Thoracic aorta (tissue), 2 donors: ENCODE measurements at regions not wholly inside any gene's neighbourhood (a gene's known extent, or its start where the extent isn't known, plus 50 kb on each side); places are given as distances from the start of the nearest gene placed in this dataset.

Experiments used
- ATAC-seq: fragments of 150-250 bp; one replicate; pipeline ENCODE4 v1.8.0; 2017; ENCODE audit warnings: low read depth; ENCODE audit not compliant: insufficient number of reproducible peaks, low FRiP score
- DNase-seq: peaks from one replicate; pipeline ENCODE4 v3.0.0-alpha.2; 2020; ENCODE audit warnings: low spot score
- H3K27ac ChIP-seq, 2 donors: fragments of 200-600 bp; sonication (generic); 1 replicate in 1 of 2; 2 replicates in 1 of 2; pipeline ENCODE4 v1.5.1; 2016; ENCODE audit warnings: mild to moderate bottlenecking in 2 of 2, moderate library complexity in 2 of 2
- H3K27me3 ChIP-seq: fragments of 200-600 bp; sonication (generic); replicated peaks from 2 replicates; pipeline ENCODE4 v1.6.0; 2016; ENCODE audit warnings: mild to moderate bottlenecking; ENCODE audit not compliant: insufficient read depth
- H3K36me3 ChIP-seq: fragments of 200-600 bp; sonication (generic); one replicate; pipeline ENCODE4 v1.5.1; 2016
- H3K4me1 ChIP-seq, 2 donors: fragments of 200-600 bp; sonication (generic); 1 replicate in 1 of 2; 2 replicates in 1 of 2; pipeline versions ENCODE4 v1.5.1 to v1.6.0; 2016; ENCODE audit warnings: low read depth in 2 of 2, mild to moderate bottlenecking in 1 of 2; ENCODE audit not compliant: control insufficient read depth in 1 of 2
- H3K4me3 ChIP-seq: fragments of 200-600 bp; sonication (generic); 2 replicates; pipeline ENCODE4 v1.5.1; 2016; ENCODE audit warnings: mild to moderate bottlenecking
- H3K9me3 ChIP-seq: fragments of 200-600 bp; sonication (generic); 2 replicates; pipeline ENCODE4 v1.5.1; 2016
- CTCF ChIP-seq: fragments of 200-600 bp; sonication (generic); IDR thresholded peaks from one replicate; pipeline ENCODE4 v1.5.1; 2019; ENCODE audit warnings: antibody characterized with exemption

DNA sequence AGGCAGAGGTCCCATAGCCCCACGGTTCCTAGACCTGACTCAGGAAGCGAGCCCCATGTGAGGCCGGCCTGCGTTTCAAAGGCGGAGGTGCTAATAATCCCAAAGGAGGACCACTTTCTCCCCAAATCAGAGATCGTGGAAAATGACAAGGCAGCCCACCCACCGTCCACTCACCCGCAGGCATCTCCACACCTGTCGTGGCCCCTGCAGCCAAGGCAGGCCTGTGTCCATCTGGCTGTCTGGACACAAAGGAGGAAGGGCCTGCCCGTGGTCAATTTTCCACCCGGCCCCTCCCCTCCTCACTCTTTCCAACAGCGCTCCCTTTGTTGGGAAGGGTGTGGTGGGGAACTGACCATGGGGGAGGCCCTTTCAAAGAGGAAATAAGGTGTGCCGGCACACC lies 125.3 kb upstream of the TMEM132D start:
- ATAC-seq (no peak), DNase-seq (no peak)
- Histone ChIP-seq H3K27me3 (no peaks in the 10 kb centered on the region), H3K9me3 (no peaks in the 10 kb centered on the region), H3K4me3 (no peak overlapping the region), H3K27ac (no peak overlapping the region), H3K4me1 (no peaks in the 10 kb centered on the region), H3K36me3 (no peaks in the 10 kb centered on the region)
- no peak for TF ChIP-seq CTCF

GRCh38 chr12:130031041-130031440 lies 127.2 kb upstream of the TMEM132D start:
- H3K4me3 ChIP-seq = no peak overlapping the region
- no peak for ATAC-seq
- H3K36me3 ChIP-seq = no peaks in the 10 kb centered on the region
- no peak for TF ChIP-seq CTCF
- H3K9me3 ChIP-seq = no peaks in the 10 kb centered on the region
- H3K4me1 ChIP-seq = no peaks in the 10 kb centered on the region
- H3K27me3 ChIP-seq = no peaks in the 10 kb centered on the region
- DNase-seq = no peak
- no peak overlapping the region for H3K27ac ChIP-seq

DNA sequence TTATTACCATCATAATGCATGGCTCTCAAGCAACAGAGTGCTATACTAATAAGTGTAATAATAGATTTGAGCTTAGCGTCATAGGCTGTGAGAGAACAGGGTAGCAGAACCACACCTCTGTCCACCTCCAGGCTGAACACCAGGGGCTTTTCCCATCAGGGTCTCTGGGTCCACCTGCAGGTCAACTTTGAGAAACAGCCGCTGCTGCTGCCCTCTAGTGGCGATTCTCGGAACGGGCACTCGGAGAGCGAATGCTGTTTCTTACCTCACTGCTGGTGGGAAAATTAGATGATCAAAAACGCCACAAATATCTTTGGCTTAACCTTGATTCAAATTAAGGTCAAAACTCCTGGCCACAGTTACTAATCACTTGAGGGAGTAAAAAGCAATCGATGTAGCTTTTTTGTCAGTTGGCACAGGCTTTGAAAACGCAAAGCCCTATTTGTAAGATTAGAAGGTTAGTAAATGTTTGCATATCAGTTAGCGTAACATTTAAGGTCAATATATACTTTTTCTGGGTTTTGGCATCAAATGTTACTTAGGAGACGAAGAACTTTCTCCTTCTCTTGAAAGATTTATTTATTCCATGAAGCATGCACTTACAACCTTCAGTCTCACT lies 127.9 kb upstream of the TMEM132D start:
- H3K27me3 ChIP-seq = no peaks in the 10 kb centered on the region
- H3K4me3 ChIP-seq = no peak overlapping the region
- no peak for DNase-seq
- TF ChIP-seq CTCF = peak; percentile 52
- H3K27ac ChIP-seq = no peak overlapping the region
- no peaks in the 10 kb centered on the region for H3K4me1 ChIP-seq
- no peak for ATAC-seq
- H3K9me3 ChIP-seq = no peaks in the 10 kb centered on the region
- H3K36me3 ChIP-seq = no peaks in the 10 kb centered on the region

DNA sequence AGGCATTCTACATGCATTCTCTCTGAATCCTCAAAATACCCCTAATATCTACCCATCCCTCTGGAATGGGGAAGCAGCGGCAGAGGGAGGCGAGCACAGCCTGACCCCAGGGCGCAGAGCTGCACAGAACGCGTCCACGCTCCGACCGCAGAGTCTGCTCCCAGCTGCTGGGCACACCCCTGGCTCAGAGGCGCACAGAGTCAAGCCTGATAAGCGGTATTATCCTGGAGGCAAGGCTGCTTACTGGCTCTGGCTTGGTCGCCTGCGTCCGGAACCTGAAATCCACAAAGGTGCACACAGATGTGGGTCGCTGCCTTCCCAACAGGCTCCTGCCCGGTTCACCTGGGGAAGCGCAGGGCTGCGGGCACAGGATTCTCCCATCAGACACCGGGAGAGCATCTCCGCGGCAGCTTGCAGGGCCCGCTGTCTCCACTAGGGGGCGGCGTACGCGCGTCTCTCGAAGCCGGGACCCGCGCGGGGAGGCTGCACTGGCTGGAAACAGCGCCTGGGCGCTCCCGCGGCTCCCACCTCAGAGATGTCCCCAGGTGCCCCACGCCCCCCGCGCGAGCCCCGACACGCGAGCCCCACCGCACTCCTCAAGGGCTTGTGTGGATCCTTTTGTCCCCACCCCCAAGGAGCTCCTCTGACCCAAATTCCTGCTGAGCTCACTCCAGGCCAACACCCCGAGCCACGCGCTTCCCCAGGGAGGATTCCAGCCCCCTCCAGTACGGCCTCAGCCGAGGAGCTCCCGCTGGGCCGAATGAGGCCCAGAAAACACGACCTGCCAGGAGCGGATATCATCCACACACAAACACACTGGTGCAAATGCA lies 120.1 kb upstream of the FZD10 start:
- ATAC-seq (no peak), DNase-seq (no peak)
- no peaks in the 10 kb centered on the region for H3K27me3 ChIP-seq
- no peak overlapping the region for H3K27ac ChIP-seq
- peak; percentile 59 for TF ChIP-seq CTCF
- no peaks in the 10 kb centered on the region for H3K4me1 ChIP-seq
- H3K9me3 ChIP-seq = no peaks in the 10 kb centered on the region
- no peaks in the 10 kb centered on the region for H3K36me3 ChIP-seq
- H3K4me3 ChIP-seq = no peak overlapping the region

- Histone ChIP-seq H3K9me3 (no peaks in the 10 kb centered on the region), H3K4me3 (no peak overlapping the region), H3K36me3 (no peaks in the 10 kb centered on the region), H3K27me3 (no peaks in the 10 kb centered on the region), H3K4me1 (no peaks in the 10 kb centered on the region), H3K27ac (no peak overlapping the region)
- DNase-seq = no peak
- TF ChIP-seq CTCF = no peak
- no peak for ATAC-seq
These were observed 118.4 kb upstream of the FZD10 start for GRCh38 chr12:130043685-130044406.
